Activated T-cell treated with anti-CD3 and anti-CD28 coated beads, Interleukin-2, amount 50 U/mL, for 72 hours (primary cell): ENCODE measurements at regions not wholly inside any gene's neighbourhood (a gene's known extent, or its start where the extent isn't known, plus 50 kb on each side); places are given as distances from the start of the nearest gene placed in this dataset.

ENCODE experiments used
- ATAC-seq, 2 donors: fragments of 150-1000 bp; cut with Tn5 transposase; replicated peaks in 1 of 2; 2 replicates each; pipeline ENCODE4 v1.10.0; 2021; ENCODE audit warnings: moderate library complexity in 2 of 2, mild to moderate bottlenecking in 1 of 2
- DNase-seq, 2 donors: peaks; one replicate each; pipeline ENCODE4 v3.0.0; 2021 to 2022; ENCODE audit warnings: mixed read lengths in 1 of 2
- H3K27ac Mint-ChIP-seq: one replicate; pipeline ENCODE4 v1.8.0; 2022; ENCODE audit warnings: mild to moderate bottlenecking, moderate library complexity, mixed read lengths
- H3K27me3 Mint-ChIP-seq: one replicate; pipeline ENCODE4 v1.8.0; 2022; ENCODE audit warnings: low read depth, mixed read lengths
- H3K36me3 Mint-ChIP-seq, 2 donors: one replicate each; pipeline ENCODE4 v1.8.0; 2022; ENCODE audit warnings: mixed read lengths in 2 of 2, mild to moderate bottlenecking in 1 of 2; ENCODE audit not compliant: insufficient read depth in 2 of 2
- H3K4me1 Mint-ChIP-seq: one replicate; pipeline ENCODE4 v1.8.0; 2022; ENCODE audit warnings: low read depth, mixed read lengths
- H3K4me3 Mint-ChIP-seq, 2 donors: one replicate each; pipeline ENCODE4 v1.8.0; 2022; ENCODE audit warnings: mild to moderate bottlenecking in 2 of 2, mixed read lengths in 2 of 2, moderate library complexity in 2 of 2
- H3K9me3 Mint-ChIP-seq, 2 donors: one replicate each; pipeline ENCODE4 v1.8.0; 2022; ENCODE audit warnings: mixed read lengths in 2 of 2

DNA sequence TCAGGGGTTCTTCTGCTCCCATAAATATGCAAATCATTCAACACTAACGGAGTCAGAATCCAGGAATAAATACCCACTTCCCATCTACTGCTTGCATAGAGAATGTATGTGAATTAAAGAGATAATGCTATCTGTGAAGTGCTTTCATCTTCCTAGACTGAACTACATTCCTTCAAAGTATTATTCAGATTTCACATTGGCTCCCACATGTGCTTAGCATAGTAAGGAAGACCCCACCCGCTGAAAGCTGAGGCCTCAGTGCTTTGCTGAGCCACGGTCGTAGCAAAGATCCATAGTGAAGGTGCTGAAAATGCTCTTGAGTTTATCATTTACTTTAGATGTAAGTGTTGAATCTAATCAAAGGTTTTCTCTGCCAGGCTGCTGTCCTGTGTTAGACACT lies 97.0 kb upstream of the SPACA1 start:
- H3K9me3 Mint-ChIP-seq, result peaks cover 0 to 1% of the 10 kb centered on the region in 2 donors
- no peak overlapping the region for H3K4me3 Mint-ChIP-seq
- H3K27ac Mint-ChIP-seq, result no peak overlapping the region
- no peaks in the 10 kb centered on the region for H3K36me3 Mint-ChIP-seq
- H3K4me1 Mint-ChIP-seq, result no peaks in the 10 kb centered on the region
- DNase-seq (no peak), ATAC-seq (no peak)
- peaks cover 10% of the 10 kb centered on the region for H3K27me3 Mint-ChIP-seq

DNA sequence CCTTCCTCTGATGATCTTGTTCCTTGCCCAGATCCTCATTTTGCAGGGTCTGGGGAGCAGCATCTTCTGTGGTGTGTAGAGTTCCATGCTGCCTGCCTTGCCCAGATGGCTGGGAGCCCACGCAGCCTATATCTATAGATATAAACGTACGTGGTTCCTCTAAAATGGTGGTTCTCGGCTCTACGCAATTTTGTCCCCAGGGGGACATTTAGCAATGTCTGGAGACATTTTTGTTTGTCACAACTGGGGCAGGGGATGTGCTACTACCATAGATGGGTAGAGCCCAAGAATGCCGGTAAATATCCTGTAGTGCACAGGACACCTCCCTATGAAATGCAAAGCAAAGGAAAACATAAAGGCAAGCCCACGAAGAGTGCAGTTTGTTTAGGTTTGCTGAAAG lies 98.4 kb upstream of the SPACA1 start:
- no peak for ATAC-seq
- peaks cover 17% of the 10 kb centered on the region for H3K27me3 Mint-ChIP-seq
- H3K27ac Mint-ChIP-seq, result no peak overlapping the region
- no peaks in the 10 kb centered on the region for H3K36me3 Mint-ChIP-seq
- no peak for DNase-seq
- H3K4me1 Mint-ChIP-seq, result no peaks in the 10 kb centered on the region
- no peaks in the 10 kb centered on the region for H3K9me3 Mint-ChIP-seq
- H3K4me3 Mint-ChIP-seq, result no peak overlapping the region

DNA sequence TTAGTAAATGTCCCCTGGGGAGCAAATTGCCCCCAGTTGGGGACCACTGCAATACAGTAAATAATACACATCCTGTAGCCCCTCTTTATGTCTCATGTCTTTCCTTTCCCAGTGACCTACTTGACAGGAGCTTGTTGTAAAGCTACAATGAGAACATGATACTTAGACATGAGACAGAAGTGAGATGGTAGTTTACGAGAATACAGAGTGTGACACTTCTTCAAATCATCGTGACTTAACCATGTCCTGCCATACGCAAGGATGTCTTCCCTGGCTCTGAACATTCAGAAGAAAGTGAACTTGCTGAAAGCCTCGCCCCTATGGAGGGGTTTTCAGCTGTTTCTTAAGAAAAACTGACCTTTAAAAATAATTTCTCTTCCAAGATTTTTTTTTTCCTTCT lies 101.0 kb upstream of the SPACA1 start:
- no peaks in the 10 kb centered on the region for H3K36me3 Mint-ChIP-seq
- no peak overlapping the region for H3K4me3 Mint-ChIP-seq
- no peak for DNase-seq
- H3K9me3 Mint-ChIP-seq, result no peaks in the 10 kb centered on the region
- peaks cover 35% of the 10 kb centered on the region for H3K27me3 Mint-ChIP-seq
- ATAC-seq, result no peak
- no peaks in the 10 kb centered on the region for H3K4me1 Mint-ChIP-seq
- H3K27ac Mint-ChIP-seq, result no peak overlapping the region

GRCh38 chr6:87945966-87946365 lies 101.7 kb upstream of the SPACA1 start:
- Mint-ChIP-seq H3K9me3 (no peaks in the 10 kb centered on the region), H3K27me3 (peaks cover 42% of the 10 kb centered on the region), H3K27ac (no peak overlapping the region), H3K4me1 (no peaks in the 10 kb centered on the region), H3K4me3 (no peak overlapping the region), H3K36me3 (no peaks in the 10 kb centered on the region)
- DNase-seq, result no peak
- no peak for ATAC-seq

DNA sequence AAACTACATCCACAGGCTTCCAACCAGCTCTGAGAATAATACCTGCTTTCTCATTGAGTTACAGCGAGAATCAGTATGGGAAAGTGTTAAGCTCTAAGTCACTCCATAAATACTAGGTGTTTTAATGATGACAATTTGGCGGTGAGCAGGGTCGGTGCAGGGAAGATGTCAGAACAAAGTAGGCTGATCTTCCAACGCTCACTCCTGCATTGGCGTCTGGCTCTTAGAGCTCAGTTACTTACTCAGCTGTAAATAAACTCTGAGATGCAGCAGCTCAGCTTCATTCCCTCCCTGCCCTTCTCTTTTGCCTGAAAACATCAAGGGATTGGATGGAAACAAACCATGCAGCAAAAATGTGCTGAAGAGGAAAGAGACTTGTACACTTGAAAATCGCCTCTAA lies 102.5 kb upstream of the SPACA1 start:
- Mint-ChIP-seq H3K27me3 (peaks cover 44% of the 10 kb centered on the region), H3K4me3 (no peak overlapping the region), H3K9me3 (no peaks in the 10 kb centered on the region), H3K4me1 (no peaks in the 10 kb centered on the region), H3K36me3 (no peaks in the 10 kb centered on the region), H3K27ac (no peak overlapping the region)
- no peak for ATAC-seq
- no peak for DNase-seq

DNA sequence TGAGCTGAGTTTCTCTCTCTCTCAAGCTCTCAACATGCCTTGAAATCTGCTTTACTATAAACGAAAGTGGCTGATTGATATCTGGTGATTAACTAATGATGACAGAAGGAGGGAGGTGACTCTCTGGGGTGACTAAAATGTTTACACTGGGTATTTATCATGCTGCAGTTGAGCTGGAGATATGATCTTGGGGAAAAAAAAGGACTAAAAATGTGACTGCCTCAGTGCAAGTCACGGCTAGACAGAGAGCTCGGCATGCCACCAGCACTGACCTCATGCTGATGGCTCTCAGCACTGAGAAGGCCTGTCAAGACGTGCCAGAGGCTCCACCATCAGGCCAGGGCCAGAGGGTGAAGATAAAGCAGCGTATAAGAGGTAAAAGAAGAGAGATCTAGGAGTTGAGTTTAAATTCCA lies 103.1 kb upstream of the SPACA1 start:
- Mint-ChIP-seq H3K4me1 (no peaks in the 10 kb centered on the region), H3K27me3 (peaks cover 51% of the 10 kb centered on the region), H3K4me3 (no peak overlapping the region), H3K36me3 (no peaks in the 10 kb centered on the region), H3K27ac (no peak overlapping the region), H3K9me3 (no peaks in the 10 kb centered on the region)
- peak in 1 of 2 donors; percentile 76 for ATAC-seq
- DNase-seq, result no peak

DNA sequence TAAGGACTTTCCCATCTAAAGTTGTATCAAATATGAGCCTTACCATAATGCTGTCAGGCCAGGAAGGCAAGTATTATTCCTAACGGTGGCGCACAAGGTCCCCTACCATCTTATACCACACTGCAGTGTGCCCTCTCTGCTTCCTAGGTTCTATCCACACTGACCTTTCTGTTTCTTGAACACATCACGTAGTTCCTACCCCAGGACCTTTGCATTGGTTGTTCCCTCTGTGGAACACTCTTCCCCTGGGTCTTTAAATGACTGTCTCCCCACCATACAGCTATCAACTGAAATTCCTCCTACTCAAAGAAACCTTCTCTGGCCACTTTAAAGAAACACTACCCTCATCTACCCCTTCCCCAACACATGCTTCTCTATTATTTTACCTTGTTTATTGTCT lies 104.5 kb upstream of the SPACA1 start:
- Mint-ChIP-seq H3K27me3 (peaks cover 54% of the 10 kb centered on the region), H3K9me3 (no peaks in the 10 kb centered on the region), H3K4me1 (no peaks in the 10 kb centered on the region), H3K27ac (no peak overlapping the region), H3K36me3 (no peaks in the 10 kb centered on the region), H3K4me3 (no peak overlapping the region)
- no peak for ATAC-seq
- DNase-seq, result no peak

DNA sequence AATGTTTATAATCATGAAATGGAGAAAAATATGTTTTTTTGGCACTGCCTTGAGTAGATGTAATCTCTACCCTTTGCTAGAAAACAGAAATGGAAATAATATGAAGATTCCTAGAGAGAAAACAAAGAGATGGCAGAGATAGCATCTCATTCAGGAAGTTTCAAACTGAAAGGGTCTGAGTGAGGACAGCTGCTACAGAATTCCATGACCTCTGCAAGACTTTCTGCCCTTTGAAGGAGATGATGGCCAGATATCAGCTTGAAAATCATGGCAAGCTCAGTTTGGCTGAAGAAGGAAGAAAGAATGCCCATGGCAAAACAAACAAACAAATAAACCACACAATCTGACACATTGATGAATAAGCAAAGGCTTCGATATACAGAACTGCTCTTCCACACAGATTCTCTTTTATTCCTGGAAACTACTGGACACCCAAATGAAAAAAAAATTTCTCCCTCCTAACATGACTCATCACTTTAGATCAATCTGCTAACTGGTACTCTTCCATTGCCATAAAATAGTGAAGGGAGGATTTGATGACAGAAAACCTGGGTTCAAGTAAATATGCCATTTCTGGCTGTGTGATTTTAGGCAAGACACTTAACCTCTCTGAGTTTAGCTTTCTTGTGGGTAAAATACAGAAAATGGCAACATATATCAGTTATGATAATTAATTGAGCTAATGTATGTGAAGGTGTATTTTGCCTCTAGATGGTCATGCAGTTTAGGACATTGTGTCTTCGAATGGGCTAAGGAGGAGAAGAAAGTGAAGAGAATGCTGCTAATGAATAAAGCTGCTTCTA lies 105.9 kb upstream of the SPACA1 start:
- peaks cover 54% of the 10 kb centered on the region for H3K27me3 Mint-ChIP-seq
- ATAC-seq (no peak), DNase-seq (no peak)
- no peak overlapping the region for H3K4me3 Mint-ChIP-seq
- H3K4me1 Mint-ChIP-seq, result no peaks in the 10 kb centered on the region
- no peaks in the 10 kb centered on the region for H3K36me3 Mint-ChIP-seq
- H3K9me3 Mint-ChIP-seq, result no peaks in the 10 kb centered on the region
- no peak overlapping the region for H3K27ac Mint-ChIP-seq

DNA sequence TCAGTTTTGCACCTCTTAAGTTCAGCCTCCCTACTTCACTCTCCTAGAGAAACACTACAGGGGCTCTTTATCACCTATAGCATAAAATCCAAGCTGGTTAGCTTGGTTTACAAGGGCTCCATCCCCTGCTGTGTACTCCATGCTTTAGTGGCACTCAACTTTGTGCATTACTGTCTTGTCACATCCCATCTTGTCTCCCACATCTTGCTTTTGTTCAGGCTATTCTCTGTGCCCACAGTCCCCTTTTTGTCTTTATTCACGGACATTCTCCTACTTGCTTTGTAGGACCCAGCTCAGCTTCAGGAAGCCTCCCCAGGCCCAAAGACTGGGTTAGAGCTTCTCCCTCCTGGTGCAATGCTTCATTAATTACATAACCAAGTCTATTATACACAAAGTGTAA lies 107.9 kb upstream of the SPACA1 start:
- Mint-ChIP-seq H3K27ac (no peak overlapping the region), H3K36me3 (no peaks in the 10 kb centered on the region), H3K9me3 (no peaks in the 10 kb centered on the region), H3K4me1 (no peaks in the 10 kb centered on the region), H3K4me3 (no peak overlapping the region), H3K27me3 (peaks cover 37% of the 10 kb centered on the region)
- ATAC-seq, result no peak
- no peak for DNase-seq

GRCh38 chr6:87938287-87938686 lies 109.4 kb upstream of the SPACA1 start:
- DNase-seq (no peak), ATAC-seq (no peak)
- H3K27me3 Mint-ChIP-seq, result peaks cover 32% of the 10 kb centered on the region
- H3K36me3 Mint-ChIP-seq, result no peaks in the 10 kb centered on the region
- no peak overlapping the region for H3K27ac Mint-ChIP-seq
- no peaks in the 10 kb centered on the region for H3K9me3 Mint-ChIP-seq
- H3K4me1 Mint-ChIP-seq, result no peaks in the 10 kb centered on the region
- no peak overlapping the region for H3K4me3 Mint-ChIP-seq

- peaks cover 12% of the 10 kb centered on the region for H3K27me3 Mint-ChIP-seq
- DNase-seq (no peak), ATAC-seq (no peak)
- no peak overlapping the region for H3K4me3 Mint-ChIP-seq
- no peaks in the 10 kb centered on the region for H3K4me1 Mint-ChIP-seq
- no peaks in the 10 kb centered on the region for H3K9me3 Mint-ChIP-seq
- no peaks in the 10 kb centered on the region for H3K36me3 Mint-ChIP-seq
- no peak overlapping the region for H3K27ac Mint-ChIP-seq
These were observed 111.6 kb upstream of the SPACA1 start for GRCh38 chr6:87936065-87936464.

DNA sequence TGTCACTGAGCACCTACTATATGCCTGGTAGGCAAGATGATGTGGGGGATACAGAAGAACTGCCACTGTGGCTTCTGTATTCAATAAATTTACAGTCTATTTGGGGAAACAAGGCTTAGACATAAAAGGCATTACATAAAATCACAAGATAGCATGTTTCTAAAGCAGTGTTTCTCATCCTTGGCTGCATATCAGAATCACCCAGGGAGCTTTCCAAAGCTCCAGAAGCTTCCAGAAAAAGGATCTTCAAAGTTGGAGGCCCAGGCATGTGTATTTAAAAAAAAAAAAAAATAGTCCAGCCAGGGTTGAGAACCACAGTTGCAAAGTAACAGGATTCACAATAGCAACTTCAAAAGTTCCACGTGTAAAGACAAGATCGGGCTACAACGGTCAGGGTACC lies 112.4 kb upstream of the SPACA1 start:
- Mint-ChIP-seq H3K4me1 (no peaks in the 10 kb centered on the region), H3K4me3 (no peak overlapping the region), H3K36me3 (no peaks in the 10 kb centered on the region), H3K9me3 (no peaks in the 10 kb centered on the region), H3K27ac (no peak overlapping the region), H3K27me3 (peaks cover 9% of the 10 kb centered on the region)
- ATAC-seq, result no peak
- DNase-seq, result no peak

DNA sequence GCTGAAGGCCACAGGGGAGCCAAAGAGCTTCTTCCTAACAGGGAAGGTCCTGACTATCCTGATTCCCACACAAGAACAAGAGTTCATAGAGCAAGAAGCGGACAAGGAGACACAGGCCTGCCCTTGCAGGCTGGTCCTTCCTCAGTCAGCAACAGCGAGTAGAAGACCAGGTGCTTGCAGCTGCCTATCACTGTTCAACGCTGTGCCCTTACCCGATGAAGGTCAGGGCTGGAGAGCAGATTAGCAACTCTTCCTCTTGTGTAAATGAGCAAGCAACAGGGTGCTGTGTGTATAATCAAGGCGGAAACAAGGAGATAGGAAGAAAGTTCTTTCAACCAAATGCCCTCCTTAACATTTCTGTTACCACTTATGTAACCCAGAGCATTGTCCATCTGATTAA lies 115.3 kb upstream of the SPACA1 start:
- Mint-ChIP-seq H3K4me1 (peaks cover 7% of the 10 kb centered on the region), H3K36me3 (no peaks in the 10 kb centered on the region), H3K9me3 (no peaks in the 10 kb centered on the region), H3K4me3 (no peak overlapping the region), H3K27me3 (no peaks in the 10 kb centered on the region), H3K27ac (no peak overlapping the region)
- no peak for DNase-seq
- ATAC-seq, result no peak

- no peak overlapping the region for H3K4me3 Mint-ChIP-seq
- ATAC-seq (peak; percentile 89 to 92), DNase-seq (peak; percentile 51 to 59)
- H3K4me1 Mint-ChIP-seq, result peaks cover 8% of the 10 kb centered on the region
- no peaks in the 10 kb centered on the region for H3K27me3 Mint-ChIP-seq
- no peak overlapping the region for H3K27ac Mint-ChIP-seq
- no peaks in the 10 kb centered on the region for H3K36me3 Mint-ChIP-seq
- H3K9me3 Mint-ChIP-seq, result no peaks in the 10 kb centered on the region
These were observed 117.8 kb upstream of the SPACA1 start for GRCh38 chr6:87929843-87930288.
